Stimulated activated CD4-positive, alpha-beta T cell treated with anti-CD3 and anti-CD28 coated beads, Interleukin-4, amount 100 ng/mL, for 1 hour (primary cell): ENCODE measurements at regions not wholly inside any gene's neighbourhood (a gene's known extent, or its start where the extent isn't known, plus 50 kb on each side); places are given as distances from the start of the nearest gene placed in this dataset.

Source experiments
- DNase-seq: peaks from one replicate; pipeline ENCODE4 v3.0.0-alpha.2; 2020

- no peak for DNase-seq
Measured at GRCh38 chr3:107251819-107252218, 125.4 kb upstream of the CCDC54 start.

- DNase-seq: no peak
Measured at GRCh38 chr3:107256963-107257362, 120.3 kb upstream of the CCDC54 start.

GRCh38 chr3:107258300-107258699, 118.9 kb upstream of the CCDC54 start:
- DNase-seq: no peak

- DNase-seq: no peak
Measured at GRCh38 chr3:107260207-107260606, 117.0 kb upstream of the CCDC54 start.

GRCh38 chr3:107263269-107264021, 113.8 kb upstream of the CCDC54 start:
- no peak for DNase-seq

GRCh38 chr3:107264888-107265287, 112.4 kb upstream of the CCDC54 start:
- DNase-seq: no peak

- DNase-seq: no peak
Measured at GRCh38 chr3:107265526-107265925, 111.7 kb upstream of the CCDC54 start.

- DNase-seq: no peak
Measured at GRCh38 chr3:107268469-107268868, 108.8 kb upstream of the CCDC54 start.

- no peak for DNase-seq
Measured at GRCh38 chr3:107269136-107269535, 108.1 kb upstream of the CCDC54 start.

GRCh38 chr3:107271787-107272387, 105.4 kb upstream of the CCDC54 start:
- no peak for DNase-seq

GRCh38 chr3:107272471-107272870, 104.8 kb upstream of the CCDC54 start:
- DNase-seq: no peak

- DNase-seq: no peak
Measured at GRCh38 chr3:107272885-107273284, 104.4 kb upstream of the CCDC54 start.

GRCh38 chr3:107273771-107274170, 103.5 kb upstream of the CCDC54 start:
- DNase-seq: no peak

- DNase-seq: no peak
Measured at GRCh38 chr3:107275511-107275910, 101.7 kb upstream of the CCDC54 start.

GRCh38 chr3:107283948-107284347, 93.3 kb upstream of the CCDC54 start:
- no peak for DNase-seq

- DNase-seq: no peak
Measured at GRCh38 chr3:107284612-107285011, 92.6 kb upstream of the CCDC54 start.

GRCh38 chr3:107285197-107285596, 92.0 kb upstream of the CCDC54 start:
- DNase-seq: no peak

GRCh38 chr3:107289354-107289753, 87.9 kb upstream of the CCDC54 start:
- DNase-seq: no peak

- no peak for DNase-seq
Measured at GRCh38 chr3:107294117-107294516, 83.1 kb upstream of the CCDC54 start.

GRCh38 chr3:107297597-107297996, 79.6 kb upstream of the CCDC54 start:
- no peak for DNase-seq

GRCh38 chr3:107307205-107307604, 70.0 kb upstream of the CCDC54 start:
- DNase-seq: no peak

GRCh38 chr3:107308716-107309115, 68.5 kb upstream of the CCDC54 start:
- DNase-seq: no peak

- no peak for DNase-seq
Measured at GRCh38 chr3:107309312-107309711, 67.9 kb upstream of the CCDC54 start.

- no peak for DNase-seq
Measured at GRCh38 chr3:107313711-107314110, 63.5 kb upstream of the CCDC54 start.

- DNase-seq: no peak
Measured at GRCh38 chr3:107315141-107315540, 62.1 kb upstream of the CCDC54 start.
